K562 (cell line): ENCODE measurements at regions not wholly inside any gene's neighbourhood (a gene's known extent, or its start where the extent isn't known, plus 50 kb on each side); places are given as distances from the start of the nearest gene placed in this dataset.

ENCODE experiments used
- ATAC-seq: fragments of 200-7000 bp; cut with Tn5 transposase; 3 replicates; pipeline ENCODE4 v1.9.1; 2020; ENCODE audit warnings: moderate library complexity
- BruUV-seq: library from RNA; stranded (reverse); fragments of 400-500 nt; replicated peaks from 2 replicates; lab custom pipeline; 2021; lab: Mats Ljungman, UMichigan
- CTCF ChIA-PET: fragments of 300-600 bp; formaldehyde crosslinking; extraction: SDS; loops from one replicate; lab custom pipeline; 2021; ENCODE audit warnings: low intra/inter-chr PET ratio; lab: Yijun Ruan, JAX
- POLR2A ChIA-PET: fragments of 300-600, 350-650 bp; sonication (Branson Sonifier 250); formaldehyde crosslinking; extraction: SDS; loops from one replicate; lab custom pipeline; 2021; ENCODE audit warnings: antibody characterized with exemption, inconsistent platforms; lab: Yijun Ruan, JAX
- DNase-seq, 4 experiments: peaks; one replicate each; pipeline versions ENCODE4 v3.0.0 to v3.0.0-alpha.2; 2011 to 2018; ENCODE audit warnings: low spot score in 3 of 4, mixed read lengths in 3 of 4; ENCODE audit errors: extremely low read depth in 1 of 4
- FAIRE-seq: peaks from 2 replicates; lab custom pipeline; 2011; peaks lifted over from hg19 to GRCh38; lab: Jason Lieb, UNC
- H2AFZ ChIP-seq: 2 replicates; pipeline ENCODE4 v1.6.0; 2011; ENCODE audit warnings: low read depth, low read length, control low read depth, inconsistent platforms
- H3K27ac ChIP-seq: fragments of 200-600 bp; 3 replicates; pipeline ENCODE4 v1.8.0; 2011; ENCODE audit warnings: low read depth, mild to moderate bottlenecking, control low read depth, inconsistent platforms, low read length, moderate library complexity, mixed read lengths; ENCODE audit errors: extremely low read depth
- H3K27me3 ChIP-seq, 2 experiments: fragments of 300-600 bp in 1 of 2; 2 replicates in 1 of 2; 3 replicates in 1 of 2; pipeline versions ENCODE4 v1.6.0 to v1.8.0; 2011; ENCODE audit warnings: inconsistent platforms in 2 of 2, low read length in 2 of 2, mild to moderate bottlenecking in 1 of 2, mixed read lengths in 1 of 2, moderate library complexity in 1 of 2; ENCODE audit not compliant: control insufficient read depth in 2 of 2, insufficient read depth in 2 of 2
- H3K36me3 ChIP-seq: fragments of 300-600 bp; 3 replicates; pipeline ENCODE4 v1.8.0; 2011; ENCODE audit warnings: mild to moderate bottlenecking, low read length, inconsistent platforms; ENCODE audit not compliant: control insufficient read depth, insufficient read depth
- H3K4me1 ChIP-seq, 2 experiments: fragments of 200-600 bp in 1 of 2; replicated peaks in 1 of 2; 2 replicates in 1 of 2; 3 replicates in 1 of 2; pipeline versions ENCODE4 v1.5.1 to v1.8.0; 2011; ENCODE audit warnings: inconsistent platforms in 2 of 2, low read length in 2 of 2, mild to moderate bottlenecking in 1 of 2, mixed read lengths in 1 of 2, moderate library complexity in 1 of 2; ENCODE audit not compliant: control insufficient read depth in 2 of 2, insufficient read depth in 2 of 2
- H3K4me2 ChIP-seq: 2 replicates; pipeline ENCODE4 v1.6.1; 2011; ENCODE audit warnings: low read length, control low read depth, inconsistent platforms, mixed read lengths; ENCODE audit not compliant: insufficient read depth
- H3K4me3 ChIP-seq: fragments of 200-600 bp; sonication (generic), shearing (Covaris generic); 2 replicates; pipeline ENCODE4 v1.5.1; 2016; ENCODE audit warnings: control low read depth, inconsistent platforms
- H3K79me2 ChIP-seq: fragments of 200-600 bp; 3 replicates; pipeline ENCODE4 v1.8.0; 2011; ENCODE audit warnings: low read length, inconsistent platforms; ENCODE audit not compliant: control insufficient read depth, insufficient read depth
- H3K9ac ChIP-seq, 2 experiments: 2 replicates each; pipeline versions ENCODE4 v1.6.0 to v1.6.1; 2011; ENCODE audit warnings: low read depth in 2 of 2, low read length in 2 of 2, control low read depth in 1 of 2, inconsistent platforms in 1 of 2, mild to moderate bottlenecking in 1 of 2, mixed read lengths in 1 of 2; ENCODE audit not compliant: insufficient read depth in 1 of 2
- H3K9me1 ChIP-seq: one replicate; pipeline ENCODE4 v1.6.0; 2011; ENCODE audit warnings: inconsistent platforms, mild to moderate bottlenecking, low read length, moderate library complexity; ENCODE audit not compliant: control insufficient read depth, insufficient read depth
- H3K9me3 ChIP-seq: replicated peaks from 2 replicates; pipeline ENCODE4 v1.5.1; 2011; ENCODE audit warnings: low read depth, low read length, inconsistent platforms; ENCODE audit not compliant: control insufficient read depth, insufficient read depth
- H4K20me1 ChIP-seq: replicated peaks from 2 replicates; pipeline ENCODE4 v1.6.1; 2011; ENCODE audit warnings: low read length, inconsistent platforms, mixed read lengths; ENCODE audit not compliant: control insufficient read depth, insufficient read depth
- BCOR ChIP-seq: fragments of 450-650 bp; IDR thresholded peaks from 2 replicates; pipeline ENCODE4 v1.6.1; 2016
- ELK3 ChIP-seq: fragments of 450-650 bp; formaldehyde crosslinking; IDR thresholded peaks from 2 replicates; pipeline ENCODE4 v1.4.0; 2020; ENCODE audit warnings: mild to moderate bottlenecking
- HCFC1 ChIP-seq: IDR thresholded peaks from 2 replicates; pipeline ENCODE4 v1.6.1; 2012; ENCODE audit warnings: low read depth, low read length, improper control_type of control experiment
- KAT7 ChIP-seq: sonication (generic); formaldehyde crosslinking; IDR thresholded peaks from 2 replicates; pipeline ENCODE4 v1.8.0; 2022; ENCODE audit warnings: missing genetic modification reagents, mild to moderate bottlenecking, borderline replicate concordance
- POLR2H ChIP-seq: IDR thresholded peaks from 2 replicates; pipeline ENCODE4 v1.6.1; 2016; ENCODE audit warnings: missing genetic modification characterization, low read depth, mild to moderate bottlenecking, control low read depth, missing compliant biosample characterization, moderate library complexity
- SIN3A ChIP-seq, 2 experiments: fragments of 150-350 bp in 1 of 2; IDR thresholded peaks; 2 replicates each; pipeline ENCODE4 v1.6.1; 2011 to 2016; ENCODE audit warnings: borderline replicate concordance in 2 of 2, low read depth in 2 of 2, low read length in 2 of 2, mild to moderate bottlenecking in 2 of 2, moderate library complexity in 2 of 2; ENCODE audit not compliant: control insufficient read depth in 1 of 2
- THRAP3 ChIP-seq: fragments of 450-650 bp; IDR thresholded peaks from 2 replicates; pipeline ENCODE4 v1.6.1; 2016; ENCODE audit warnings: mild to moderate bottlenecking, inconsistent platforms, borderline replicate concordance
- ZBTB26 ChIP-seq: fragments of 450-650 bp; formaldehyde crosslinking; IDR thresholded peaks from 2 replicates; pipeline ENCODE4 v1.4.0; 2022; ENCODE audit warnings: missing genetic modification characterization
- ZBTB34 ChIP-seq: fragments of 250-450 bp; sonication (Bioruptor Pico); IDR thresholded peaks from 2 replicates; pipeline ENCODE4 v1.8.0; 2021; ENCODE audit warnings: mild to moderate bottlenecking, moderate library complexity
- ZNF174 ChIP-seq: fragments of 250-450 bp; sonication (Bioruptor Pico); IDR thresholded peaks from 2 replicates; pipeline ENCODE4 v1.4.0; 2020; ENCODE audit warnings: mild to moderate bottlenecking
- WGBS: fragments of 100-300 bp; shearing (Covaris generic); methylation state at CpG from one replicate; pipeline ENCODE4 v1.1.6; 2016; ENCODE audit warnings: low coverage, mixed read lengths; ENCODE audit not compliant: insufficient coverage; ENCODE audit errors: missing lambda C conversion rate; 5-methylcytosine and 5-hydroxymethylcytosine counted together
- in situ Hi-C: fragments of 300-500 bp; cut with MboI; formaldehyde crosslinking; loops from 4 replicates; pipeline ENCODE4 v1.15.0; 2018; ENCODE audit warnings: inconsistent platforms, mixed read lengths
- intact Hi-C: fragments of 100-400 bp; cut with micrococcal nuclease; formaldehyde crosslinking; loops from 2 replicates; pipeline ENCODE4 v1.14.2; 2022
- TF ChIP-seq, protein P1 (sequence below): sonication (generic); formaldehyde crosslinking; IDR thresholded peaks from 2 replicates; pipeline ENCODE4 v1.8.0; 2022; ENCODE audit warnings: missing genetic modification reagents, mild to moderate bottlenecking, borderline replicate concordance
- TF ChIP-seq, protein P2 (sequence below), 2 experiments: fragments of 450-650 bp; IDR thresholded peaks; 2 replicates each; pipeline ENCODE4 v1.6.1; 2018; ENCODE audit warnings: mild to moderate bottlenecking in 2 of 2, low read depth in 1 of 2; ENCODE audit not compliant: partially characterized antibody in 2 of 2

GRCh38 chr21:24278711-24279110, 1328.6 kb downstream of the MRPL39 start:
- Histone ChIP-seq H4K20me1 (no peaks in the 10 kb centered on the region), H3K4me3 (no peak overlapping the region), H3K9me3 (no peaks in the 10 kb centered on the region), H3K4me2 (no peak overlapping the region), H3K79me2 (no peaks in the 10 kb centered on the region), H3K27ac (no peak overlapping the region), H3K4me1 (no peaks in the 10 kb centered on the region), H3K36me3 (no peaks in the 10 kb centered on the region), H2AFZ (no peak overlapping the region), H3K9ac (no peak overlapping the region), H3K27me3 (no peaks in the 10 kb centered on the region), H3K9me1 (no peaks in the 10 kb centered on the region)
- in situ Hi-C loops (no loop called here), intact Hi-C loops (no loop called here)
- ATAC-seq (no peak), FAIRE-seq (no peak), DNase-seq (no peak)
- WGBS: 24% methylated on average over 2 of the region's 2 CpGs
- no TSS peak for BruUV-seq
- CTCF ChIA-PET: no interaction called here
- POLR2A ChIA-PET: no interaction called here
- TF ChIP-seq POLR2H: no peak
- TF ChIP-seq BCOR: no peak
- no peak for TF ChIP-seq HCFC1
- TF ChIP-seq SIN3A (IDR thresholded peaks at IDR 0.05; ENCODE audit: borderline replicate concordance in 2 of 2, control insufficient read depth in 1 of 2, low read depth in 2 of 2, low read length in 2 of 2): no peak
- TF ChIP-seq ZBTB26: no peak
- no peak for TF ChIP-seq ZNF174
- TF ChIP-seq, protein P1, sequence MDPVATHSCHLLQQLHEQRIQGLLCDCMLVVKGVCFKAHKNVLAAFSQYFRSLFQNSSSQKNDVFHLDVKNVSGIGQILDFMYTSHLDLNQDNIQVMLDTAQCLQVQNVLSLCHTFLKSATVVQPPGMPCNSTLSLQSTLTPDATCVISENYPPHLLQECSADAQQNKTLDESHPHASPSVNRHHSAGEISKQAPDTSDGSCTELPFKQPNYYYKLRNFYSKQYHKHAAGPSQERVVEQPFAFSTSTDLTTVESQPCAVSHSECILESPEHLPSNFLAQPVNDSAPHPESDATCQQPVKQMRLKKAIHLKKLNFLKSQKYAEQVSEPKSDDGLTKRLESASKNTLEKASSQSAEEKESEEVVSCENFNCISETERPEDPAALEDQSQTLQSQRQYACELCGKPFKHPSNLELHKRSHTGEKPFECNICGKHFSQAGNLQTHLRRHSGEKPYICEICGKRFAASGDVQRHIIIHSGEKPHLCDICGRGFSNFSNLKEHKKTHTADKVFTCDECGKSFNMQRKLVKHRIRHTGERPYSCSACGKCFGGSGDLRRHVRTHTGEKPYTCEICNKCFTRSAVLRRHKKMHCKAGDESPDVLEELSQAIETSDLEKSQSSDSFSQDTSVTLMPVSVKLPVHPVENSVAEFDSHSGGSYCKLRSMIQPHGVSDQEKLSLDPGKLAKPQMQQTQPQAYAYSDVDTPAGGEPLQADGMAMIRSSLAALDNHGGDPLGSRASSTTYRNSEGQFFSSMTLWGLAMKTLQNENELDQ (CRISPR knock-in tag): no peak
- TF ChIP-seq THRAP3: no peak
- TF ChIP-seq, protein P2, sequence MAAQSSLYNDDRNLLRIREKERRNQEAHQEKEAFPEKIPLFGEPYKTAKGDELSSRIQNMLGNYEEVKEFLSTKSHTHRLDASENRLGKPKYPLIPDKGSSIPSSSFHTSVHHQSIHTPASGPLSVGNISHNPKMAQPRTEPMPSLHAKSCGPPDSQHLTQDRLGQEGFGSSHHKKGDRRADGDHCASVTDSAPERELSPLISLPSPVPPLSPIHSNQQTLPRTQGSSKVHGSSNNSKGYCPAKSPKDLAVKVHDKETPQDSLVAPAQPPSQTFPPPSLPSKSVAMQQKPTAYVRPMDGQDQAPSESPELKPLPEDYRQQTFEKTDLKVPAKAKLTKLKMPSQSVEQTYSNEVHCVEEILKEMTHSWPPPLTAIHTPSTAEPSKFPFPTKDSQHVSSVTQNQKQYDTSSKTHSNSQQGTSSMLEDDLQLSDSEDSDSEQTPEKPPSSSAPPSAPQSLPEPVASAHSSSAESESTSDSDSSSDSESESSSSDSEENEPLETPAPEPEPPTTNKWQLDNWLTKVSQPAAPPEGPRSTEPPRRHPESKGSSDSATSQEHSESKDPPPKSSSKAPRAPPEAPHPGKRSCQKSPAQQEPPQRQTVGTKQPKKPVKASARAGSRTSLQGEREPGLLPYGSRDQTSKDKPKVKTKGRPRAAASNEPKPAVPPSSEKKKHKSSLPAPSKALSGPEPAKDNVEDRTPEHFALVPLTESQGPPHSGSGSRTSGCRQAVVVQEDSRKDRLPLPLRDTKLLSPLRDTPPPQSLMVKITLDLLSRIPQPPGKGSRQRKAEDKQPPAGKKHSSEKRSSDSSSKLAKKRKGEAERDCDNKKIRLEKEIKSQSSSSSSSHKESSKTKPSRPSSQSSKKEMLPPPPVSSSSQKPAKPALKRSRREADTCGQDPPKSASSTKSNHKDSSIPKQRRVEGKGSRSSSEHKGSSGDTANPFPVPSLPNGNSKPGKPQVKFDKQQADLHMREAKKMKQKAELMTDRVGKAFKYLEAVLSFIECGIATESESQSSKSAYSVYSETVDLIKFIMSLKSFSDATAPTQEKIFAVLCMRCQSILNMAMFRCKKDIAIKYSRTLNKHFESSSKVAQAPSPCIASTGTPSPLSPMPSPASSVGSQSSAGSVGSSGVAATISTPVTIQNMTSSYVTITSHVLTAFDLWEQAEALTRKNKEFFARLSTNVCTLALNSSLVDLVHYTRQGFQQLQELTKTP (IDR thresholded peaks at IDR 0.05; ENCODE audit: low read depth in 1 of 2, partially characterized antibody in 2 of 2): no peak
- TF ChIP-seq ELK3 (CRISPR knock-in tag): no peak
- no peak for TF ChIP-seq KAT7 (CRISPR knock-in tag)
- TF ChIP-seq ZBTB34 (CRISPR knock-in tag): no peak
